ENCODE measurements at regions not wholly inside any gene's neighbourhood (a gene's known extent, or its start where the extent isn't known, plus 50 kb on each side); places are given as distances from the start of the nearest gene placed in this dataset.

GRCh38 chr13:60798503-60798902 lies 401.5 kb downstream of the TDRD3 start:
- no peak for TF ChIP-seq HDGF (IDR thresholded peaks at IDR 0.05; ENCODE audit: borderline replicate concordance)
- no peak for TF ChIP-seq FOXA1 (IDR thresholded peaks at IDR 0.05)
- no peak for TF ChIP-seq FOXK2 (IDR thresholded peaks at IDR 0.05)
- TF ChIP-seq BHLHE40 (IDR thresholded peaks at IDR 0.05; ENCODE audit: borderline replicate concordance), result no peak
- no peak for TF ChIP-seq NFRKB (IDR thresholded peaks at IDR 0.05)
- no peak for TF ChIP-seq SP1 (IDR thresholded peaks at IDR 0.05)
- TF ChIP-seq LEF1 (IDR thresholded peaks at IDR 0.05; ENCODE audit: borderline replicate concordance), result no peak
- no peak for TF ChIP-seq ELF4 (IDR thresholded peaks at IDR 0.05)
- TF ChIP-seq TARDBP (IDR thresholded peaks at IDR 0.05), result no peak
- no peak for TF ChIP-seq FOXM1 (IDR thresholded peaks at IDR 0.05; ENCODE audit: borderline replicate concordance)
- no peak for TF ChIP-seq ZNF384 (IDR thresholded peaks at IDR 0.05)
- no peak for TF ChIP-seq SUZ12 (IDR thresholded peaks at IDR 0.05)
